ACC112 (cell line): ENCODE measurements at regions not wholly inside any gene's neighbourhood (a gene's known extent, or its start where the extent isn't known, plus 50 kb on each side); places are given as distances from the start of the nearest gene placed in this dataset.
A peak's percentile ranks its signal among the peaks of the same experiment; 100 is the strongest.

ENCODE experiments used
- H2AFZ ChIP-seq: fragments of 200-600 bp; sonication (generic); one replicate; pipeline ENCODE4 v1.6.0; 2017; ENCODE audit warnings: antibody characterized with exemption, low read length; ENCODE audit not compliant: unreplicated experiment
- H3K27ac ChIP-seq: fragments of 200-600 bp; sonication (generic); 2 replicates; pipeline ENCODE4 v1.5.1; 2014; ENCODE audit warnings: low read depth, mild to moderate bottlenecking, antibody characterized with exemption, low read length, moderate library complexity
- H3K27me3 ChIP-seq: fragments of 200-600 bp; sonication (generic); 2 replicates; pipeline ENCODE4 v1.6.1; 2014; ENCODE audit warnings: mild to moderate bottlenecking, antibody characterized with exemption, low read length, moderate library complexity, mixed read lengths; ENCODE audit not compliant: insufficient read depth
- H3K36me3 ChIP-seq: fragments of 200-600 bp; sonication (generic); 2 replicates; pipeline ENCODE4 v1.6.1; 2016; ENCODE audit warnings: mild to moderate bottlenecking, antibody characterized with exemption, low read length, moderate library complexity, mixed read lengths; ENCODE audit not compliant: insufficient read depth
- H3K4me1 ChIP-seq: fragments of 200-600 bp; sonication (generic); one replicate; pipeline ENCODE4 v1.6.1; 2016; ENCODE audit warnings: low read length, mixed read lengths; ENCODE audit not compliant: insufficient read depth, unreplicated experiment, control insufficient read depth
- H3K4me3 ChIP-seq: fragments of 200-600 bp; sonication (generic); 2 replicates; pipeline ENCODE4 v1.5.1; 2014; ENCODE audit warnings: mild to moderate bottlenecking, low read depth, low read length
- H3K79me2 ChIP-seq: fragments of 200-600 bp; sonication (generic); one replicate; pipeline ENCODE4 v1.6.0; 2016; ENCODE audit warnings: low read length; ENCODE audit not compliant: control insufficient read depth, unreplicated experiment, insufficient read depth

- Histone ChIP-seq H3K4me3 (no peak overlapping the region), H3K27ac (no peak overlapping the region), H2AFZ (no peak overlapping the region), H3K27me3 (no peaks in the 10 kb centered on the region), H3K4me1 (no peaks in the 10 kb centered on the region), H3K36me3 (no peaks in the 10 kb centered on the region), H3K79me2 (no peaks in the 10 kb centered on the region)
Measured at GRCh38 chr10:33520223-33520622, 185.8 kb upstream of the NRP1 start.

DNA sequence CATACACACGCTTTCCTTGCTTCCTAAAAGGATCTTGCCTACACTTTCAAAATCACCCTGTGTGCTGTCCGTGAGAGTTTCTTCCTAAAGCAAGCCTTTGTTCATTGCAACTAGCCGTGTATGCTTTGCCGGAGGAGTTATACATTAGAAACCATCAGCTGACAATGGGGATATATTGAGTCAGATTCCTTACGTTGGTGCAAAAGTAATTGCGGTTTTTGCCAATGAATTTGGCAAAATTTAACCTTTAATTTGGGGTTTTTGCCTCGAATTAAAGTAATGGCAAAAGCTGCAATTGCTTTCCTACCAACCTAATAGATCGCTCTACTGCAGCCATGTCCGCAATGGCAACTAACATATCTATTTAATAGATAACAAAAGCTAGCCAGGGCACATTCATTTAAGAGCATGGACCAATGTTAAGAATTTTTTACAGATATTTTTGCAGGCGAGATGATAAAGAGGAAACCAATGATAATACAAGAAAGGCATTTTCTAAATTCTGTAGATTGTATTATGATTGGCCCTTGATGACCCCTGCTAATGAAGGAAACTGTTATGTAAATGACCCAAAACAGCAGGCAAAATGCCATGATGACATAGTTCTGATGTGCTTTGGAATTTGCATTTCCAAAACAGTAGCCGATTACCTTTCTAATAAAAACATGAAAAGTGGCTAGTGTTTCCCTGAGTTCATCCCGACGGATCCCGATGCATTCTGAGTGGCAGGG lies 184.8 kb upstream of the NRP1 start:
- Histone ChIP-seq H3K36me3 (no peaks in the 10 kb centered on the region), H3K4me3 (no peak overlapping the region), H3K4me1 (no peaks in the 10 kb centered on the region), H3K27me3 (no peaks in the 10 kb centered on the region), H2AFZ (no peak overlapping the region), H3K79me2 (no peaks in the 10 kb centered on the region), H3K27ac (no peak overlapping the region)

- no peaks in the 10 kb centered on the region for H3K36me3 ChIP-seq
- H3K27ac ChIP-seq = peak overlapping the region; percentile 86; the same call in 1 of the 2 replicates
- no peaks in the 10 kb centered on the region for H3K79me2 ChIP-seq
- no peak overlapping the region for H2AFZ ChIP-seq
- H3K4me3 ChIP-seq = no peak overlapping the region
- no peaks in the 10 kb centered on the region for H3K27me3 ChIP-seq
- peaks cover 23% of the 10 kb centered on the region for H3K4me1 ChIP-seq
Measured at GRCh38 chr10:33510206-33510605, 175.7 kb upstream of the NRP1 start.

- H3K4me3 ChIP-seq = peak overlapping the region; percentile 24; the same call in 1 of the 2 replicates
- peak overlapping the region; percentile 86 for H3K27ac ChIP-seq
- no peaks in the 10 kb centered on the region for H3K79me2 ChIP-seq
- no peaks in the 10 kb centered on the region for H3K27me3 ChIP-seq
- no peaks in the 10 kb centered on the region for H3K36me3 ChIP-seq
- H2AFZ ChIP-seq = peak overlapping the region; percentile 53
- H3K4me1 ChIP-seq = peaks cover 23% of the 10 kb centered on the region
Measured at GRCh38 chr10:33509231-33509831, 174.9 kb upstream of the NRP1 start.

GRCh38 chr10:33507662-33508425 lies 173.4 kb upstream of the NRP1 start:
- H3K27ac ChIP-seq = no peak overlapping the region
- H3K27me3 ChIP-seq = no peaks in the 10 kb centered on the region
- H3K4me3 ChIP-seq = no peak overlapping the region
- H3K36me3 ChIP-seq = no peaks in the 10 kb centered on the region
- H2AFZ ChIP-seq = no peak overlapping the region
- H3K4me1 ChIP-seq = peaks cover 23% of the 10 kb centered on the region
- no peaks in the 10 kb centered on the region for H3K79me2 ChIP-seq

GRCh38 chr10:33506838-33507661 lies 172.6 kb upstream of the NRP1 start:
- Histone ChIP-seq H3K36me3 (no peaks in the 10 kb centered on the region), H3K27ac (peak overlapping the region; percentile 77), H3K27me3 (no peaks in the 10 kb centered on the region), H3K4me3 (no peak overlapping the region), H3K79me2 (no peaks in the 10 kb centered on the region), H3K4me1 (peaks cover 23% of the 10 kb centered on the region), H2AFZ (no peak overlapping the region)

- no peaks in the 10 kb centered on the region for H3K79me2 ChIP-seq
- peaks cover 23% of the 10 kb centered on the region for H3K4me1 ChIP-seq
- H3K27ac ChIP-seq = peak overlapping the region; percentile 69
- H2AFZ ChIP-seq = no peak overlapping the region
- H3K27me3 ChIP-seq = no peaks in the 10 kb centered on the region
- H3K4me3 ChIP-seq = no peak overlapping the region
- H3K36me3 ChIP-seq = no peaks in the 10 kb centered on the region
Measured at GRCh38 chr10:33506391-33506790, 171.9 kb upstream of the NRP1 start.

DNA sequence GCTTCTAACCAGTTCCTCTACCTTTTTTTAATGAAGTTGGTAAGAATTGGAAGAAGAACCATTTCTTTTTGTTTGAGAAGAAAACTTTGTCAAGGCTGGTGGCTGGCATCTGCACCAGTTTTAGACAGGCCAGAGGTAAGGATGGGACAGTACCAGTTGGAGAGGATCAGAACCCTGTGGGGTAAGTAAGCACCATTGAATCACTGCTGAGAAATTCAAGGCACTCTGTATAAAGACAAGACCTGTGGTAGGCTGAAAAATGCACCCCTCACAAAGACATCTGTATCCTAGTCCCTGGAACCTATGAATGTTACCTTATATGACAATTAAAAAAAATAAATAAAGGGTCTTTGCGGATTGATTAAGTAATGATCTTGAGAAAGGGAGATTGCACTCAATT lies 166.7 kb upstream of the NRP1 start:
- Histone ChIP-seq H2AFZ (no peak overlapping the region), H3K27ac (no peak overlapping the region), H3K4me3 (no peak overlapping the region), H3K27me3 (no peaks in the 10 kb centered on the region), H3K36me3 (no peaks in the 10 kb centered on the region), H3K79me2 (no peaks in the 10 kb centered on the region), H3K4me1 (peaks cover 10% of the 10 kb centered on the region)

GRCh38 chr10:33498391-33498891 lies 164.0 kb upstream of the NRP1 start:
- Histone ChIP-seq H3K27ac (no peak overlapping the region), H3K79me2 (no peaks in the 10 kb centered on the region), H3K27me3 (no peaks in the 10 kb centered on the region), H3K4me1 (peaks cover 10% of the 10 kb centered on the region), H3K36me3 (no peaks in the 10 kb centered on the region), H2AFZ (no peak overlapping the region), H3K4me3 (no peak overlapping the region)

- H2AFZ ChIP-seq = peak overlapping the region; percentile 88
- H3K4me1 ChIP-seq = peaks cover 10% of the 10 kb centered on the region
Measured at GRCh38 chr10:33497338-33497737, 162.9 kb upstream of the NRP1 start.

More at GRCh38 chr10:33497338-33497737, 162.9 kb upstream of the NRP1 start:
- no peaks in the 10 kb centered on the region for H3K36me3 ChIP-seq
- H3K4me3 ChIP-seq = peak overlapping the region; percentile 63
- H3K79me2 ChIP-seq = no peaks in the 10 kb centered on the region
- no peaks in the 10 kb centered on the region for H3K27me3 ChIP-seq
- no peak overlapping the region for H3K27ac ChIP-seq
